ENCODE measurements at regions not wholly inside any gene's neighbourhood (a gene's known extent, or its start where the extent isn't known, plus 50 kb on each side); places are given as distances from the start of the nearest gene placed in this dataset.

DNA sequence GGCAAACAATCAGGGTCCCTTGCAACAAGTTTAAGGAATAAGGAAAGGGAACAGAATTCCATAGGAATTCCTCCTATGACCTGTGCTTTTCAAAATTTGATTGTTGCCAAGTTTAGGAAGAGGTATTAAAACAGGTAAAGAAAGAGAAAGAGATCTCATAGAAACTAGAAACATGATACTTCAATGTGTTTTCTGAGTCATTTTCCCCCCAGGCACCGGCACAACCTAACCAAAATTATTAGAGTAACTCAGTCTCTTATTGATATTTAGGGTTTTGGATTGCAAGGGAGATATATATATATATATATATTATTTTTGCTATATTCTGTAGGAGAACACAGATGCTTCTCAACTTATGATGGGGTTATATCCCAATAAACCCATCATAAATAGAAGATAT lies 278.0 kb upstream of the DKK2 start:
- Histone ChIP-seq H3K4me1 (no peaks in the 10 kb centered on the region), H3K36me3 (replicated peaks) (no peaks in the 10 kb centered on the region; the same call in 1 of the 2 replicates), H3K27me3 (ENCODE audit: low read depth) (no peaks in the 10 kb centered on the region), H3K4me3 (no peak overlapping the region), H3K9me3 (no peaks in the 10 kb centered on the region)
- in situ Hi-C loops (cut with MboI; ENCODE audit: low sequenced_read_pairs) = no loop called here
- DNase-seq (ENCODE audit: low spot score in 2 of 2) = no peak

DNA sequence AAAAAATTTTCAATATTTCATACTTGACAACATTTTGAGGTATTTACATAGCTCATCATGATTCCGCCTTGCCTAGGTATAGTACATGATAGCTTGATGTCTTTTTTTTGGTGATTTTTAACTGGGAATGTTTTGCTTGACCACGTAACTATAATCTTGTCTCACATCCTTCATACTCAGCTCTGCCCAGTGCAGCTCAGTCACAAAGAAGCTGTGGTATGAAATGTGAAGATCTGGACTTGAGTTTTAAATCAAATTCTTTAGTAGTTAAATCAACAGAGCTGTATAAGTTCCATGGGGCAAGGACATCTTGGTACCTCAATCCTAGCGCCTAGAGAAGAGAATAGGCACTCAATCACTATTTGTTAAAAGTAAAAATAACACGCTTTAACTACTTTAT lies 276.3 kb upstream of the DKK2 start:
- H3K9me3 ChIP-seq = no peaks in the 10 kb centered on the region
- H3K4me1 ChIP-seq = no peaks in the 10 kb centered on the region
- no peaks in the 10 kb centered on the region for H3K36me3 ChIP-seq (replicated peaks)
- in situ Hi-C loops (cut with MboI; ENCODE audit: low sequenced_read_pairs) = no loop called here
- no peaks in the 10 kb centered on the region for H3K27me3 ChIP-seq (ENCODE audit: low read depth)
- no peak for DNase-seq (ENCODE audit: low spot score in 2 of 2)
- H3K4me3 ChIP-seq = no peak overlapping the region

DNA sequence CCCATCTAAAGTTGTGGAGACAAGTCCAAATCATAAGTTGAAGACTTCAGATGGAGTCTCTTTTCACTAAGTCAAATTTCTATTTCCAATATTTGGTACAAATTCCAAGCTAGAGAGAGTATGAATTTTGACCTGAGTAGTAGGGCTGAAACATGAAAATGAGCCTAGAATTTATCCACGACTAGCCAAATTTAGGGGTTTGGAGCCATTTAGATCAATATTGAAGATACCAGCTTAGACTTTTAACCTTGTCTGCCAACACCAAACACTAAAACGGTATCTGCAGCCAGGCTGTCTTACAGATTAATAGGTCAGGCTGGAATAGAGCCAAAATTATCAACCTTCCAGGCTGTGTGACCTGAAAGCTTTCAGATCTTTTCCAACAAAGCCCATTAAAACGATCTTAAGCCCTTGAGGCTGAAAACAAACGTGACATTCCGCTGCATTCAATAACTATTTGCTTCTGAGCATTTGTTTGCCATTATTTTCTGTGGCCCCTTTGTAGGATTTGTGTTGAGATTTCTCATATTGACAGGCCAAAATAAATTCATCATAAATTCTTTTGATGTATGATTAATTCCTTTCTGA lies 268.7 kb upstream of the DKK2 start:
- H3K9me3 ChIP-seq = no peaks in the 10 kb centered on the region
- H3K4me3 ChIP-seq = no peak overlapping the region
- peak in 1 of 2 experiments; percentile 28 for DNase-seq (ENCODE audit: low spot score in 2 of 2)
- in situ Hi-C loops (cut with MboI; ENCODE audit: low sequenced_read_pairs) = no loop called here
- H3K27me3 ChIP-seq (ENCODE audit: low read depth) = no peaks in the 10 kb centered on the region
- H3K4me1 ChIP-seq = no peaks in the 10 kb centered on the region
- H3K36me3 ChIP-seq (replicated peaks) = no peaks in the 10 kb centered on the region

DNA sequence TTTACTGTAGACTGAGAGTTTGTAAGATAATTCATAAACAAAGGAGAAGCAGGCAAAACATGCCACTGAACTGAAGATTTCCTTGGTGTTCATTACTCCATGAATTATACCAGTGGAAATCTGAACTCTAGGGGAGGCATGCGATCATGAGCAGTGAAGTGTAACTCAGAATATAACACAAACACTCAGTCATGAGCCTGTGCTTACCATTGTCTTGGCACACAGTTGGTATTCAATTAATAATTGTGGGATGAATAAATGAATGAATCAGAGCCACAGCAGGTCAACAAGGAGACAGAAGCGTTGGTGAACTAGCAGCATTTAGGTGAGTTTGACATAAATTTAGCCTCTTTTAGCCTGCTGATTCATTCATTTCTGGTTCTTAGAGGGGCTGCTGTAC lies 263.5 kb upstream of the DKK2 start:
- no peak for DNase-seq (ENCODE audit: low spot score in 2 of 2)
- no peaks in the 10 kb centered on the region for H3K9me3 ChIP-seq
- H3K27me3 ChIP-seq (ENCODE audit: low read depth) = no peaks in the 10 kb centered on the region
- H3K4me3 ChIP-seq = no peak overlapping the region
- H3K4me1 ChIP-seq = no peaks in the 10 kb centered on the region
- in situ Hi-C loops (cut with MboI; ENCODE audit: low sequenced_read_pairs) = no loop called here
- H3K36me3 ChIP-seq (replicated peaks) = no peaks in the 10 kb centered on the region

DNA sequence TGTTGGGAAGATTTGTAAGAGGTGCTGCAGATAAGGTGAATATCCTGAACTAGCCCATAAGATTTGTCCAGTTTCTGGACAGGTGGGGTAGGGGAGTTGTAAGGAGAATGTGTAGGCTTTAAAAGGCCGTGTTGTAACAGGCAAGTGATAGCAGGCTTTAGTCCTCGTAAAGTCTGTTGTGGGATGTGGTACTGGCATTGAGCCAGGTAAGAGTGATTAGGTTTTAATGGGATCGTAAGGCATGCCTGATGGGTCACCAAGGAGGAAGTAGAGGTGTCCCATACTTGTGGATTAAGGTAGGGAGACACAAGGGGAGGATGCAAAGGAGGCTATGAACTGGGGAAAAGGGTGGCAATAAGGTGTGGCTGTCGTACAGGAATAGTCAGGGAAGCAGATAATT lies 256.9 kb upstream of the DKK2 start:
- H3K4me3 ChIP-seq = no peak overlapping the region
- in situ Hi-C loops (cut with MboI; ENCODE audit: low sequenced_read_pairs) = no loop called here
- no peaks in the 10 kb centered on the region for H3K27me3 ChIP-seq (ENCODE audit: low read depth)
- no peaks in the 10 kb centered on the region for H3K9me3 ChIP-seq
- DNase-seq (ENCODE audit: low spot score in 2 of 2) = no peak
- H3K36me3 ChIP-seq (replicated peaks) = no peaks in the 10 kb centered on the region
- H3K4me1 ChIP-seq = no peaks in the 10 kb centered on the region

DNA sequence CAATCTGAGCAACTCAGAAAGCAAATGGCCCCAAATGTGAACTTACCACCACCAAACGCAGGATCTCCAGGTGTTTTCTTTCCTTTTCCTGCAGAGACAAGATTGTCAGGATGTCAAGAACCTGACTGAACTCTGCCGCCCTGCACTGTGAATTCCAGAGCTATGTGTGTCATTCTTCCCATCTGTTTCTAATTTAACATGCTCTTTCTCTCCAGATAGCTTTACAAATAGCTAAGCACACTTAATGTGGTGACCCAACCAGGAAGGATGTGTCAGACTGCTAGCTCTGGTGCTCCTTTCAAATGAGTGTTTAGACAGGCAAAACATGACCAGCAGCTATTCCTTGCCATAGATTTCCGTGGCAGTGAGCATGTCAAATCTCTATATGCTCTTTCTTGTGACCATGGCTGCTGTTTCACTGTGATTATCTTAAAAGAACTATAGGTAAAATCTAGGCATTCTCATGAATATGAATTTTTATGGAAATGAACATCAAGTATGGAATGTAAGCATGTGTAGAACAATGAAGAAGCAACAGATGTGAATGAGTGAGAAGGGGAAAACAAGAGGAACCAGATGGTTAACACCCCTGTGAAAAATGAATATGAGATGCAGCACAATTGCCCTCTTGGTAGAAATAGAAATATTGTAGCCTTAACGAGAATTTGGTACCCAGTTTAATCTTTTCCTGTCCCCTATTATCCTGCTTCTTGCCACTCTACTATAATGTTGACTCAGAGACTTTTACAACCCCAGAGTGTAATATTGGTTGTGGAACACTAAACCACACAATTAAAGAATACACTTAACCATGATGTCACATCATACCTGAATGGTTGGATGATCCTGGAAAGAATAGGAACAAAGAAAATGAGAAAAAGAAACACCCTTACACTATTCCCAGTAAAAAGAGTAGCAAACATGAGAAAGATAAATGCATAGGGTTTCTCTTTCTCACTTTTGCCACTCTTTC lies 247.8 kb upstream of the DKK2 start:
- no peak overlapping the region for H3K4me3 ChIP-seq
- DNase-seq (ENCODE audit: low spot score in 2 of 2) = no peak
- no peaks in the 10 kb centered on the region for H3K36me3 ChIP-seq (replicated peaks)
- no peaks in the 10 kb centered on the region; the same call in 1 of the 2 replicates for H3K4me1 ChIP-seq
- H3K9me3 ChIP-seq = no peaks in the 10 kb centered on the region
- peaks cover 3% of the 10 kb centered on the region; the same call in 1 of the 2 replicates for H3K27me3 ChIP-seq (ENCODE audit: low read depth)
- in situ Hi-C loops (cut with MboI; ENCODE audit: low sequenced_read_pairs) = no loop called here

DNA sequence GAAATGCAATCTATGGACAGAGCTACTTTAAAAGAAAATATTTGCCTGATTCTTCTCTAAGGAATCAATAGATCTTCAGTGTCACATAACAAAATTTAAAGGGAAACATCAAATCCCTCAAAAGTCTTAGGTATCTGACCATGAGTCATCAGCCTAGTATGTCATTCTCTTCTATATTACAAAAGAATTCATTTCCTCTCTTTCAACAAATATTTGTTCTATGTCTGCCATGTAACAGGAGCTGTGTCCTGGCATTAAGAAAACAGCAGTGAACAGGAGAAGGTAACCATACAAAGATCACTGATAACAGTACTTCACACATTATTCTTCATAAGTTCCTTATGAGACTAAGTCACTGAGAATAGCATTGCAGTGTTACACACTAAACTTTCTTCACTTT lies 243.6 kb upstream of the DKK2 start:
- no peaks in the 10 kb centered on the region for H3K4me1 ChIP-seq
- H3K36me3 ChIP-seq (replicated peaks) = no peaks in the 10 kb centered on the region

DNA sequence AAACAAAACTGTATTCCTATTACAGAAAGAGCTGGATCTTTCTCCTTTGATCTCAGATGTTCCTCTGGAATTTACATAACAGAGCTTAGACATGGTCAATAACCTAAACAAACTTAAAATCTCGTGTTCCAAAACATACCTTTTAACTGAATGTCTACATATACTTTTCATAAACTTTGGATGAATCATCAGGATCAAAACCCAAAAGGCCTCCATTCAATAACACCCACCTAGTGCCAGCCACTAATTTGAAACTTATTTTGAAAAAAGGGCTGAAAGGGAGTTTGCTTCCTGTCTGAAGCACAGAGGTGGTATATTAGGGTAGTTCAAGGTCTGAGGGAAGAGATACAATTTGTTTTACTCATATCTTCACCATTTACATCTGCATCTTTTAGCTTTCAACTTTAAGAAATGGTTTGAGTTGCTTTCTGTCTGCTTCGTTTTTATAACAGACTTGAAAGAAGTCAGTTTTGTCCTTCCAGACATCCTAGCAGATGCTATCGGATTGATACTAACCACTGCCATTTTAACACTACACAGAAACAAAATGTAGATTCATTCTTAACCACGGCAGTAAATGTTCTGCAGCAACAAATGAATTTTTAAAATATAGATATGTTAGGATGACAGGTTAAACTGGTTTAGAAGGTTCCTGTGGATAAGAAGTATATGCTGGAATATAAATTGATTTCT lies 242.8 kb upstream of the DKK2 start:
- Histone ChIP-seq H3K4me1 (no peaks in the 10 kb centered on the region), H3K27me3 (ENCODE audit: low read depth) (0 out of 2 replicates have a peak, but pooled peaks cover 3% of the 10 kb centered on the region), H3K4me3 (no peak overlapping the region), H3K36me3 (replicated peaks) (no peaks in the 10 kb centered on the region), H3K9me3 (no peaks in the 10 kb centered on the region)
- no peak for DNase-seq (ENCODE audit: low spot score in 2 of 2)
- in situ Hi-C loops (cut with MboI; ENCODE audit: low sequenced_read_pairs) = no loop called here

More for the DNA sequence above, 243.6 kb upstream of the DKK2 start:
- Histone ChIP-seq H3K9me3 (no peaks in the 10 kb centered on the region), H3K27me3 (ENCODE audit: low read depth) (0 out of 2 replicates have a peak, but pooled peaks cover 3% of the 10 kb centered on the region), H3K4me3 (no peak overlapping the region)
- in situ Hi-C loops (cut with MboI; ENCODE audit: low sequenced_read_pairs) = no loop called here
- DNase-seq (ENCODE audit: low spot score in 2 of 2) = no peak

DNA sequence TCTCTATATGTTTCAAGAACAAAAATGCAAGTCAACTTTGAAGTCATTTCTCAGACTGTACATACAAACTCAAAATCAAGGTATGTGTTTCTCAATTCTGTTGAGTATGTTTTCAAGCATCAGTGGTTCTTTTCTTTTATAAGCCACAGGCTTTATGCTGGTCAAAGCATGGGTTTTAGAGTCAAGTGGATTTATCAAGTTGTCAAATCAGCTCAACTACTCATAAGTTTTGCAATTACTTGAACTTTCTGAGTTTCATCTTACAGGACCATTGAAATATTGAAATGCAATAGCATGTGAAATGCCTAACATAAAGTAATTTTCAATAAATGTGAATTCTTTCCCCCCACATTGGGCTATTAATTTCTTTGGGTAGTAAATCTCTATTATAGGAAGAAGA lies 239.9 kb upstream of the DKK2 start:
- H3K4me1 ChIP-seq = no peaks in the 10 kb centered on the region
- H3K4me3 ChIP-seq = no peak overlapping the region
- no peaks in the 10 kb centered on the region for H3K36me3 ChIP-seq (replicated peaks)
- H3K27me3 ChIP-seq (ENCODE audit: low read depth) = 0 out of 2 replicates have a peak, but pooled peaks cover 3% of the 10 kb centered on the region
- H3K9me3 ChIP-seq = no peaks in the 10 kb centered on the region
- in situ Hi-C loops (cut with MboI; ENCODE audit: low sequenced_read_pairs) = no loop called here
- DNase-seq (ENCODE audit: low spot score in 2 of 2) = no peak

DNA sequence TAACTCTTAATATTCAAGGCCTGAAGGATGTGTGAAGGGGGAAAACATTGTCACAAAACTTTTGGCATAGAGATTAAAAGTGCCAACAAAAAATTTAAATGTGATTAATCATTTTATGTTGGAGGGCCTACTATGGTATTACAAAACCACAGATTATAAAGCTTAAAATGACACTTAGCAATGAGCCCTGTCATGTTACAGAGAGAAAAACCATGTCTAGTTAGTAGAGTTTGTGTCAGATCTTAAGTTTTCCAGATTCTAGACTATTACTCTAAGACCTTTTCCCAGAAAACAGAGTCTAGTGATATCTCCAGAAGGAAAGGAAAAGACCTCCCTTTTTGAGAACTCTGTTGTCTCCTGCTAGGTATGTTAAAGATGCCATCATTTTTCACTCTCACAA lies 239.1 kb upstream of the DKK2 start:
- Histone ChIP-seq H3K4me1 (no peaks in the 10 kb centered on the region), H3K27me3 (ENCODE audit: low read depth) (0 out of 2 replicates have a peak, but pooled peaks cover 3% of the 10 kb centered on the region), H3K4me3 (no peak overlapping the region), H3K9me3 (no peaks in the 10 kb centered on the region), H3K36me3 (replicated peaks) (no peaks in the 10 kb centered on the region)
- DNase-seq (ENCODE audit: low spot score in 2 of 2) = no peak
- in situ Hi-C loops (cut with MboI; ENCODE audit: low sequenced_read_pairs) = no loop called here

DNA sequence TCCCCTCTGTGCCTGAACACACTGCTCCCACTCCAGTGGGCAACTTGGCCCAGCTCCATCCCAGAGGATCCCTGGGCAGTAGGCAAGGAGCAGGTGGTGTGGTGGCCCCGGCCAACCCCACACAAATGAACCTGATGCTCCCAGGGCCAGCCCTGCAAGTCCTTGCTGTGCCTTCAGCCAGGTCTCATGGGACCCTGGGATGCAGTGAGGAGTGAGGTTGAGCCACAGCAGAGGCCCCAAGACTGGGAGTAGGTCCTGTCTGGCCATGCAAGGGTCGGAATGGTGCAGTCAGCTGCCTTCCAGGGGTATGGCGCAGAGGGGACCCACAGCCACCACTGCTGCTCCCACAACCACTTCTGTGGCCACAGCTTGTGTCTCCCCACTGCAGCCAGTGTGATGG lies 234.5 kb upstream of the DKK2 start:
- in situ Hi-C loops (cut with MboI; ENCODE audit: low sequenced_read_pairs) = no loop called here
- H3K4me3 ChIP-seq = no peak overlapping the region
- DNase-seq (ENCODE audit: low spot score in 2 of 2) = no peak
- H3K9me3 ChIP-seq = no peaks in the 10 kb centered on the region
- 0 out of 2 replicates have a peak, but pooled peaks cover under 1% of the 10 kb centered on the region for H3K27me3 ChIP-seq (ENCODE audit: low read depth)
- H3K4me1 ChIP-seq = no peaks in the 10 kb centered on the region
- no peaks in the 10 kb centered on the region for H3K36me3 ChIP-seq (replicated peaks)

DNA sequence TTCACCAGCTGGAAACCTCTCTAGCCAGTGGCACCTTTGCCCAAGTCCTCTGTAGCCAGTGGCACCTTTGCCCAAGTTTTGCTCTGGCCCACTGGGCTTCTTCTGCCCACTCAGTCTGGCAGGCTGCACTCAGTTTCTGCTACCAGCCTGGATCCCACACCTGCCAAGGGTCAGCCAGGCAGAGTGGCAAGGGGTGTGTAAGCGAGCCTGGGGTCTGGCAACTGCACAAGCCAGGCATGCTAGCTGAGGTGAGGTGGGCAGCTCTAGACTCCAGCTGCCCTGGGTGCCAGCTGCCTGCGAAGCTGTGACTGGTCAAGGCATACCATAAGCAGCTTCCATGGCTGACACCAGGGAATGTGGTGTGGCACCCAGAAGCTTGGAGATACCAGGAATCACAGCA lies 233.1 kb upstream of the DKK2 start:
- Histone ChIP-seq H3K9me3 (no peaks in the 10 kb centered on the region), H3K27me3 (ENCODE audit: low read depth) (no peaks in the 10 kb centered on the region), H3K36me3 (replicated peaks) (no peaks in the 10 kb centered on the region), H3K4me1 (no peaks in the 10 kb centered on the region), H3K4me3 (no peak overlapping the region)
- in situ Hi-C loops (cut with MboI; ENCODE audit: low sequenced_read_pairs) = no loop called here
- DNase-seq (ENCODE audit: low spot score in 2 of 2) = no peak

DNA sequence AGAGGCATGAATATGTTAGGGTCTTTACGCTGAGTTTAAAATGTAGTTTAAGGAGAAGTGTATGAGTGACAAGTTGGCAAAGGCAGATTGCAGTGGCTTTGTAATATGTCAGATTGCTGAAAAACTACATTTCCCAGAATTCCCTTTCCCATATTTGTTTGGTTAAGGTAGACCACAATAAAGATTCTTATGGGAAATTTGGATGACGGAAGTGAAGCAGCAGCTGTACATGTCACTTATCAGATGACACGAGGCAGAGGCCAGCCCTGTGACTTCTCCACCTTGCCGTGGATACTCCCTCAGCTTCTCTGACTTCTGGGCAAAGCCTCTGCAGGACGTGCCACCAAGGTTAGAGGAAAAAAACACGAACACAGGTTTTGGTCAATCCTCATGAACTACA lies 229.7 kb upstream of the DKK2 start:
- Histone ChIP-seq H3K27me3 (ENCODE audit: low read depth) (no peaks in the 10 kb centered on the region), H3K4me1 (no peaks in the 10 kb centered on the region), H3K4me3 (no peak overlapping the region), H3K9me3 (no peaks in the 10 kb centered on the region), H3K36me3 (replicated peaks) (no peaks in the 10 kb centered on the region)
- DNase-seq (ENCODE audit: low spot score in 2 of 2) = no peak
- in situ Hi-C loops (cut with MboI; ENCODE audit: low sequenced_read_pairs) = no loop called here
